Memory B cell (primary cell): ENCODE measurements at regions not wholly inside any gene's neighbourhood (a gene's known extent, or its start where the extent isn't known, plus 50 kb on each side); places are given as distances from the start of the nearest gene placed in this dataset.

Experiments used
- ATAC-seq: fragments of 150-1000 bp; cut with Tn5 transposase; 2 replicates; pipeline ENCODE4 v1.10.0; 2021; ENCODE audit warnings: low read depth, mild to moderate bottlenecking, moderate library complexity
- DNase-seq, 2 donors: peaks; one replicate each; pipeline ENCODE4 v3.0.0; 2022; ENCODE audit warnings: low spot score in 2 of 2
- H3K27ac Mint-ChIP-seq: one replicate; pipeline ENCODE4 v1.8.0; 2022; ENCODE audit warnings: mild to moderate bottlenecking, moderate library complexity, mixed read lengths
- H3K27me3 Mint-ChIP-seq: one replicate; pipeline ENCODE4 v1.8.0; 2022; ENCODE audit warnings: mixed read lengths
- H3K36me3 Mint-ChIP-seq: one replicate; pipeline ENCODE4 v1.8.0; 2022; ENCODE audit warnings: mild to moderate bottlenecking, mixed read lengths
- H3K4me1 Mint-ChIP-seq: one replicate; pipeline ENCODE4 v1.8.0; 2022; ENCODE audit warnings: mixed read lengths
- H3K4me3 Mint-ChIP-seq: one replicate; pipeline ENCODE4 v1.8.0; 2022; ENCODE audit warnings: mild to moderate bottlenecking, moderate library complexity, mixed read lengths
- H3K9me3 Mint-ChIP-seq: one replicate; pipeline ENCODE4 v1.8.0; 2022; ENCODE audit warnings: mixed read lengths

- no peak for DNase-seq
- Mint-ChIP-seq H3K9me3 (no peaks in the 10 kb centered on the region), H3K27me3 (peaks cover 3% of the 10 kb centered on the region), H3K36me3 (no peaks in the 10 kb centered on the region), H3K27ac (no peak overlapping the region), H3K4me1 (no peaks in the 10 kb centered on the region), H3K4me3 (no peak overlapping the region)
- no peak for ATAC-seq
Observed at GRCh38 chr15:39427705-39428104, 153.2 kb upstream of the THBS1 start.

- DNase-seq (no peak), ATAC-seq (no peak)
- Mint-ChIP-seq H3K4me3 (no peak overlapping the region), H3K36me3 (no peaks in the 10 kb centered on the region), H3K9me3 (no peaks in the 10 kb centered on the region), H3K27ac (no peak overlapping the region), H3K4me1 (no peaks in the 10 kb centered on the region), H3K27me3 (peaks cover 4% of the 10 kb centered on the region)
Observed at GRCh38 chr15:39429898-39430357, 151.0 kb upstream of the THBS1 start.

GRCh38 chr15:39430389-39430788 lies 150.5 kb upstream of the THBS1 start:
- Mint-ChIP-seq H3K4me3 (no peak overlapping the region), H3K27ac (no peak overlapping the region), H3K36me3 (no peaks in the 10 kb centered on the region), H3K27me3 (peaks cover 4% of the 10 kb centered on the region), H3K4me1 (no peaks in the 10 kb centered on the region), H3K9me3 (no peaks in the 10 kb centered on the region)
- ATAC-seq (no peak), DNase-seq (no peak)

- no peak overlapping the region for H3K27ac Mint-ChIP-seq
- no peaks in the 10 kb centered on the region for H3K4me1 Mint-ChIP-seq
- H3K27me3 Mint-ChIP-seq = peaks cover 4% of the 10 kb centered on the region
- no peaks in the 10 kb centered on the region for H3K9me3 Mint-ChIP-seq
- H3K4me3 Mint-ChIP-seq = no peak overlapping the region
- DNase-seq (no peak), ATAC-seq (no peak)
- H3K36me3 Mint-ChIP-seq = no peaks in the 10 kb centered on the region
Observed at GRCh38 chr15:39431376-39431775, 149.5 kb upstream of the THBS1 start.

GRCh38 chr15:39432026-39432425 lies 148.9 kb upstream of the THBS1 start:
- no peaks in the 10 kb centered on the region for H3K9me3 Mint-ChIP-seq
- H3K36me3 Mint-ChIP-seq = no peaks in the 10 kb centered on the region
- ATAC-seq (no peak), DNase-seq (no peak)
- no peaks in the 10 kb centered on the region for H3K4me1 Mint-ChIP-seq
- no peak overlapping the region for H3K4me3 Mint-ChIP-seq
- no peak overlapping the region for H3K27ac Mint-ChIP-seq
- peaks cover 8% of the 10 kb centered on the region for H3K27me3 Mint-ChIP-seq

GRCh38 chr15:39432912-39433348 lies 147.9 kb upstream of the THBS1 start:
- Mint-ChIP-seq H3K27ac (no peak overlapping the region), H3K27me3 (peaks cover 10% of the 10 kb centered on the region), H3K4me3 (no peak overlapping the region), H3K4me1 (no peaks in the 10 kb centered on the region), H3K36me3 (no peaks in the 10 kb centered on the region), H3K9me3 (no peaks in the 10 kb centered on the region)
- ATAC-seq = no peak
- DNase-seq = no peak

- Mint-ChIP-seq H3K36me3 (no peaks in the 10 kb centered on the region), H3K4me3 (no peak overlapping the region), H3K27me3 (peaks cover 10% of the 10 kb centered on the region), H3K9me3 (no peaks in the 10 kb centered on the region), H3K27ac (no peak overlapping the region), H3K4me1 (no peaks in the 10 kb centered on the region)
- DNase-seq (no peak), ATAC-seq (no peak)
Observed at GRCh38 chr15:39433376-39433775, 147.5 kb upstream of the THBS1 start.

GRCh38 chr15:39434163-39434562 lies 146.7 kb upstream of the THBS1 start:
- no peaks in the 10 kb centered on the region for H3K36me3 Mint-ChIP-seq
- DNase-seq (no peak), ATAC-seq (no peak)
- H3K4me1 Mint-ChIP-seq = no peaks in the 10 kb centered on the region
- no peak overlapping the region for H3K4me3 Mint-ChIP-seq
- no peaks in the 10 kb centered on the region for H3K9me3 Mint-ChIP-seq
- H3K27ac Mint-ChIP-seq = no peak overlapping the region
- H3K27me3 Mint-ChIP-seq = peaks cover 10% of the 10 kb centered on the region

- DNase-seq (no peak), ATAC-seq (no peak)
- H3K27ac Mint-ChIP-seq = no peak overlapping the region
- H3K27me3 Mint-ChIP-seq = peaks cover 10% of the 10 kb centered on the region
- H3K4me1 Mint-ChIP-seq = no peaks in the 10 kb centered on the region
- no peaks in the 10 kb centered on the region for H3K9me3 Mint-ChIP-seq
- no peak overlapping the region for H3K4me3 Mint-ChIP-seq
- H3K36me3 Mint-ChIP-seq = no peaks in the 10 kb centered on the region
Observed at GRCh38 chr15:39434751-39435238, 146.1 kb upstream of the THBS1 start.

GRCh38 chr15:39435244-39435643 lies 145.6 kb upstream of the THBS1 start:
- Mint-ChIP-seq H3K36me3 (no peaks in the 10 kb centered on the region), H3K27me3 (peaks cover 10% of the 10 kb centered on the region), H3K4me3 (no peak overlapping the region), H3K9me3 (no peaks in the 10 kb centered on the region), H3K4me1 (no peaks in the 10 kb centered on the region), H3K27ac (no peak overlapping the region)
- ATAC-seq = no peak
- DNase-seq = no peak

- no peaks in the 10 kb centered on the region for H3K36me3 Mint-ChIP-seq
- no peaks in the 10 kb centered on the region for H3K4me1 Mint-ChIP-seq
- H3K9me3 Mint-ChIP-seq = no peaks in the 10 kb centered on the region
- DNase-seq (no peak), ATAC-seq (no peak)
- H3K27me3 Mint-ChIP-seq = peaks cover 6% of the 10 kb centered on the region
- H3K27ac Mint-ChIP-seq = no peak overlapping the region
- no peak overlapping the region for H3K4me3 Mint-ChIP-seq
Observed at GRCh38 chr15:39438260-39438659, 142.6 kb upstream of the THBS1 start.

- Mint-ChIP-seq H3K36me3 (no peaks in the 10 kb centered on the region), H3K27me3 (peaks cover 6% of the 10 kb centered on the region), H3K9me3 (no peaks in the 10 kb centered on the region), H3K27ac (no peak overlapping the region), H3K4me1 (no peaks in the 10 kb centered on the region), H3K4me3 (no peak overlapping the region)
- ATAC-seq (no peak), DNase-seq (no peak)
Observed at GRCh38 chr15:39438799-39439592, 141.9 kb upstream of the THBS1 start.

GRCh38 chr15:39442898-39443297 lies 138.0 kb upstream of the THBS1 start:
- H3K27ac Mint-ChIP-seq = no peak overlapping the region
- no peaks in the 10 kb centered on the region for H3K4me1 Mint-ChIP-seq
- DNase-seq = no peak
- H3K27me3 Mint-ChIP-seq = peaks cover 1% of the 10 kb centered on the region
- no peak for ATAC-seq
- no peaks in the 10 kb centered on the region for H3K9me3 Mint-ChIP-seq
- no peaks in the 10 kb centered on the region for H3K36me3 Mint-ChIP-seq
- no peak overlapping the region for H3K4me3 Mint-ChIP-seq

GRCh38 chr15:39443659-39444219 lies 137.1 kb upstream of the THBS1 start:
- Mint-ChIP-seq H3K9me3 (no peaks in the 10 kb centered on the region), H3K27ac (no peak overlapping the region), H3K4me3 (no peak overlapping the region), H3K4me1 (no peaks in the 10 kb centered on the region), H3K36me3 (no peaks in the 10 kb centered on the region), H3K27me3 (peaks cover 1% of the 10 kb centered on the region)
- DNase-seq = no peak
- no peak for ATAC-seq
